ENCODE measurements at regions not wholly inside any gene's neighbourhood (a gene's known extent, or its start where the extent isn't known, plus 50 kb on each side); places are given as distances from the start of the nearest gene placed in this dataset.

DNA sequence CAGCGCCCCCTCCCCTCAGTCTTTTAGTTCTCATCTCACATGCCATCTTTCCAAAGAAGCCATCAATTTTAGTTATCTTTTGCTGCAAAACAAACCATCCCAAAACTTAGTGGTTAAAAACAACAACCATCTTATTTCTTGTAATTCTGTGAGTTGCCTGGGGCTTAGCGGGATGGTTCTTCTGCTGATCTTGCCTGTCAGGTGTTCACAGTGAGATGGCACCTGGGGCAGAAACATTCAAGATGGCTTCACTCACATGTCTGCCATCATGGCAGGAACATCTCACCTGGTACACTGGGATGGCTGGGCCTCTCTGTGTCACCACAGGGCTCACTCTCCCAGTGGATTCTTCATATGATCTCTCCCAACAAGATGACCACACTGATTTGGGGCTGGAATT lies 67.6 kb upstream of the KCNK12 start:
- H3K4me3 ChIP-seq (ENCODE audit: low read length) = no peak overlapping the region
- TF ChIP-seq, protein P1, sequence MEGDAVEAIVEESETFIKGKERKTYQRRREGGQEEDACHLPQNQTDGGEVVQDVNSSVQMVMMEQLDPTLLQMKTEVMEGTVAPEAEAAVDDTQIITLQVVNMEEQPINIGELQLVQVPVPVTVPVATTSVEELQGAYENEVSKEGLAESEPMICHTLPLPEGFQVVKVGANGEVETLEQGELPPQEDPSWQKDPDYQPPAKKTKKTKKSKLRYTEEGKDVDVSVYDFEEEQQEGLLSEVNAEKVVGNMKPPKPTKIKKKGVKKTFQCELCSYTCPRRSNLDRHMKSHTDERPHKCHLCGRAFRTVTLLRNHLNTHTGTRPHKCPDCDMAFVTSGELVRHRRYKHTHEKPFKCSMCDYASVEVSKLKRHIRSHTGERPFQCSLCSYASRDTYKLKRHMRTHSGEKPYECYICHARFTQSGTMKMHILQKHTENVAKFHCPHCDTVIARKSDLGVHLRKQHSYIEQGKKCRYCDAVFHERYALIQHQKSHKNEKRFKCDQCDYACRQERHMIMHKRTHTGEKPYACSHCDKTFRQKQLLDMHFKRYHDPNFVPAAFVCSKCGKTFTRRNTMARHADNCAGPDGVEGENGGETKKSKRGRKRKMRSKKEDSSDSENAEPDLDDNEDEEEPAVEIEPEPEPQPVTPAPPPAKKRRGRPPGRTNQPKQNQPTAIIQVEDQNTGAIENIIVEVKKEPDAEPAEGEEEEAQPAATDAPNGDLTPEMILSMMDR (conservative IDR thresholded peaks at IDR 0.05; ENCODE audit: low read depth, low read length) = no peak
- DNase-seq (ENCODE audit: low read depth) = no peak

DNA sequence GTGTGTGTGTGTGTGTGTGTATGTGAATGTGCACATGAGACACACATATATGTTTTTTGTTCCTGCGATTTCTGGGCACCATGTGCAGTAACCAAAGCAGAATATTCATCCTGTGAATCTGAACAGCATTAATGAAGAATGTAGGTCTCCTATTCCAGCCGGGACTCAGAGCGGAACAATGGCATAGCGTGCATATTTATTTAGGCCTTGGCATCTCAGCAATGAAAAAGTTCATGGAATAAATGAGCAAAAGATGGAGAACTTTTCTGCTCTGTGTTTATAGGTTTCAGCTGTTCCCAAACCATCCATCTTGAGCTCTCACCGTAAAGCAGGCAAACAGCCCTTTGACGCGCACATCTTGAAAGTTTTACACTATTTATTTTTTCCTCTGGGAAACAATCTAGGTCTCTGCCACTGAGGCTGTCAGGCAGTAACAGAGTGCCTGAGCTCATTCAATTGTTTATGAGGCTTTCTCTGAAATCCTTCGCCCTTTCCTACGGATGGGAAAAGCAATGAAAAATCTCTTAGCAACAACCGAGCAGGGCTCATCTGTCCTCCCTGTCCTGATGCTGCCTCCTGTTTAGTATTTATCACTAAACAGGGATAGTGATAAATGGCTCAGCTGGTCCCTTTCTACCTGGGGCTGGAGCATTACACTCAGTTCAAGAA lies 65.9 kb upstream of the KCNK12 start:
- TF ChIP-seq, protein P1 (conservative IDR thresholded peaks at IDR 0.05; ENCODE audit: low read depth, low read length) = no peak
- no peak for DNase-seq (ENCODE audit: low read depth)
- no peak overlapping the region for H3K4me3 ChIP-seq (ENCODE audit: low read length)

DNA sequence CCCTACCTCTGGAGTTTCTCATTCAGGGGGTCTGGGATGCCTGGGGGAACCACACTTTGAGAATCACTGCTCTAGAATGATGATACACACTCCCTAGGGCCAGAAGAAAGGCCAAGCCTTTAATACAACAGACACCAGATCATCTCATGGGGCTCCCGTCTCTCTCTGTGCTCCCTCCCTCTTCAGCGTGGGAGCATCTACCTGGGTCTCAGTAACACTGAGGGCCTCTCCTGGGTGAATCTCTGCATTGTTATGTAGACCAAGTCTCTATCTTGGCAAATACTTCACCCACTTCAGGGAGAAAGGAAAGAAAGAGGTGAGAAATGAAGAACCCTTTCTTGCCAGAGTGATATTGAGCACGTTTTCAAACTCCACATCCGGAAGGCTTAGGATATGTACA lies 65.4 kb upstream of the KCNK12 start:
- TF ChIP-seq, protein P1 (conservative IDR thresholded peaks at IDR 0.05; ENCODE audit: low read depth, low read length) = no peak
- H3K4me3 ChIP-seq (ENCODE audit: low read length) = no peak overlapping the region
- no peak for DNase-seq (ENCODE audit: low read depth)

DNA sequence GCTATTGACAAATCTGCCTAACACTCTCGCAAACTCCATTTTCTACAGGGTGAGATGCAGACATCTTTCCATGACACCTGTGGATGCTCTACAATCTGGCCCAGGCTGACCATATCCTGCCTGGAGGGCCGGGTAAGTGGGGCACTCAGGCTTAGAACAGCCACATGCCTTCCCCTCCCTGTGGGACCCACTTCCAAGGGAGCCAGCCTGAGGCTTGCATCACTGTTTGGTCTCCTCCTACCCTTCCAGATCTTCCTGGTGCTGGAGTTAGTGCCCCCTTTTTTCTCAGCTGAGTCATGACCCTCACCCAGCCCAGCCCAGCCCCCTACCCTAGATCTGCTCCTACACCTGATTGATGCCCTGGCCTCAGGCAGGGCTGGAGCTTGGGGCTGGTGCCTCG lies 62.0 kb upstream of the KCNK12 start:
- no peak for DNase-seq (ENCODE audit: low read depth)
- TF ChIP-seq, protein P1 (conservative IDR thresholded peaks at IDR 0.05; ENCODE audit: low read depth, low read length) = no peak
- no peak overlapping the region for H3K4me3 ChIP-seq (ENCODE audit: low read length)

DNA sequence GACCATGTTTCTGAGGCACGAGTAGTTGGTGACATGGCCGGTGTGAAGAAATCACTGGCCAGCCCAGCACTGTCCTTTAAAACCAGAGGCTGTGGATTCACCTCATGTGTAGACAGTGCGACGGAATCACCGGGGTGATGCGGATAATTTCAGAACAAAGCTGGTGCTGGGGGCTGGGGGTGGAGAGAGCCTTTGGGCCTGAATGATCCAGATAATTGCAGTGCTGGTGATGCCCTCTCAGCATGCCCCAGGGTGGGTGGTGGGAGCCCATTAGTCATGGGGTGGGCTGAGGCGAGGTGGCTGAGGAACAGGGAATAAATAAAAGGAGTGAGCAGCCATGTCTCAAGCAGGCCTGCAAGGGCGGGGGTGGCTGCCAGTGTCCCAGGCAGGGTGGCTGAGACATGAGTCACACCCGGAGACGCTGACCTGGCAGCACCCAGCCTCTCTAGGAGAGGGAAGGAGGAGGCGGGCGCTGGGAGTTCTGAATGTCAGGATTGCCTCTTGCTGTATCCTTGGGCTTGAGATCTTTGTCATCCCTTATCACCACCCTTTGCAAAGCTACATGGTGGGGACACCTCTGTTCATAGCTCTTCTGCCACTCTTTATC lies 61.1 kb upstream of the KCNK12 start:
- H3K4me3 ChIP-seq (ENCODE audit: low read length) = no peak overlapping the region
- TF ChIP-seq, protein P1 (conservative IDR thresholded peaks at IDR 0.05; ENCODE audit: low read depth, low read length) = no peak
- peak; percentile 52 for DNase-seq (ENCODE audit: low read depth)

DNA sequence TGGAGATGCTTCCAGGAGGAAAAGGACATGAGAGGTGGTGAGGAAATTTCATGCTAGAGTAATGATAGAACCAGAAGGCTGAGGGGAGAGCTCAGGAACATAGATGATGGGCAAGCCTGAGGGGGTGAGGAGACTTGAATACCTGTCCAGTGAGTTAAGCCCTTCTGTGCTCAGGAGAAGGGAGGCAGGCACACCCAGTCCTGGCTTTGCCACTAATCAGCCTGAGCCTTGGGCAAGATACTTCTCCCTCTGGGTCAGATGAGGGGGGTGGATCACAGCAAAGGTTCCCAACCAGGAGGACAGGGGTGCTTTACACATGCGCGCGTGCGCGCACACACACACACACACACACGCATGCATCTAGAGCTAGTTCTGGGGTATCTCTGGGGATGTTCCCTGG lies 60.5 kb upstream of the KCNK12 start:
- TF ChIP-seq, protein P1 (conservative IDR thresholded peaks at IDR 0.05; ENCODE audit: low read depth, low read length) = no peak
- no peak for DNase-seq (ENCODE audit: low read depth)
- no peak overlapping the region for H3K4me3 ChIP-seq (ENCODE audit: low read length)

All from retinal pigment epithelial cell (primary cell).